PC-9 (cell line): ENCODE measurements at regions not wholly inside any gene's neighbourhood (a gene's known extent, or its start where the extent isn't known, plus 50 kb on each side); places are given as distances from the start of the nearest gene placed in this dataset.

Experiments used
- BruUV-seq: library from RNA; stranded (reverse); fragments of 400-500 nt; replicated peaks from 2 replicates; lab custom pipeline; 2021; lab: Mats Ljungman, UMichigan
- CTCF ChIA-PET: fragments of 300-600 bp; sonication (Branson Sonifier 250); formaldehyde crosslinking; loops from one replicate; lab custom pipeline; 2022; ENCODE audit warnings: antibody characterized with exemption; lab: Charles Lee
- POLR2A ChIA-PET: fragments of 300-600 bp; sonication (Branson Sonifier 250); formaldehyde crosslinking; loops from one replicate; lab custom pipeline; 2022; ENCODE audit warnings: antibody characterized with exemption; ENCODE audit not compliant: unreplicated experiment; lab: Charles Lee
- DNase-seq, 2 experiments: peaks; one replicate each; pipeline versions ENCODE4 v3.0.0 to v3.0.0-alpha.2; 2015 to 2022; ENCODE audit warnings: mixed read lengths in 1 of 2
- H2AFZ ChIP-seq: fragments of 200-600 bp; sonication (generic); 2 replicates; pipeline ENCODE4 v1.8.1; 2017; ENCODE audit warnings: antibody characterized with exemption
- H3F3A ChIP-seq: fragments of 200-600 bp; sonication (generic); 2 replicates; pipeline ENCODE4 v1.8.1; 2017; ENCODE audit warnings: antibody characterized with exemption, mild to moderate bottlenecking, low read depth; ENCODE audit not compliant: insufficient read depth
- H3K27ac ChIP-seq: fragments of 200-600 bp; sonication (generic); 2 replicates; pipeline ENCODE4 v1.6.1; 2016; ENCODE audit warnings: mixed run types
- H3K27me3 ChIP-seq: fragments of 200-600 bp; sonication (generic); 2 replicates; pipeline ENCODE4 v1.6.1; 2016; ENCODE audit warnings: low read depth, mixed run types; ENCODE audit not compliant: insufficient read depth
- H3K36me3 ChIP-seq: fragments of 200-600 bp; sonication (generic); 2 replicates; pipeline ENCODE4 v1.6.1; 2016; ENCODE audit warnings: low read depth, mixed run types
- H3K4me1 ChIP-seq: fragments of 200-600 bp; sonication (generic); replicated peaks from 2 replicates; pipeline ENCODE4 v1.6.1; 2016; ENCODE audit warnings: mixed run types; ENCODE audit not compliant: insufficient read depth
- H3K4me2 ChIP-seq: fragments of 200-600 bp; sonication (generic); 2 replicates; pipeline ENCODE4 v1.6.1; 2017; ENCODE audit warnings: mixed run types
- H3K4me3 ChIP-seq: fragments of 200-600 bp; sonication (generic); 2 replicates; pipeline ENCODE4 v1.6.1; 2016; ENCODE audit warnings: mixed run types
- H3K79me2 ChIP-seq: fragments of 200-600 bp; sonication (generic); 2 replicates; pipeline ENCODE4 v1.6.1; 2017; ENCODE audit warnings: low read depth, mixed run types
- H3K9me2 ChIP-seq: fragments of 200-600 bp; sonication (generic); 2 replicates; pipeline ENCODE4 v1.8.1; 2017; ENCODE audit warnings: mild to moderate bottlenecking; ENCODE audit not compliant: insufficient read depth
- H3K9me3 ChIP-seq: fragments of 200-600 bp; sonication (generic); 2 replicates; pipeline ENCODE4 v1.8.1; 2016; ENCODE audit warnings: low read depth; ENCODE audit not compliant: insufficient read depth
- H4K20me1 ChIP-seq: fragments of 200-600 bp; sonication (generic); 2 replicates; pipeline ENCODE4 v1.8.1; 2017; ENCODE audit not compliant: insufficient read depth
- EZH2 ChIP-seq: fragments of 200-600 bp; sonication (generic); IDR thresholded peaks from 2 replicates; pipeline ENCODE4 v1.8.0; 2017; ENCODE audit warnings: antibody characterized with exemption, low read depth
- intact Hi-C: fragments of 100-400 bp; cut with micrococcal nuclease; formaldehyde crosslinking; loops from one replicate; pipeline ENCODE4 v1.10.0; 2022; ENCODE audit not compliant: unreplicated experiment
- TF ChIP-seq, protein P1 (sequence below): fragments of 200-600 bp; sonication (generic); conservative IDR thresholded peaks from 2 replicates; pipeline ENCODE4 v1.6.1; 2017; ENCODE audit warnings: mixed run types, antibody characterized with exemption, mild to moderate bottlenecking, moderate library complexity

DNA sequence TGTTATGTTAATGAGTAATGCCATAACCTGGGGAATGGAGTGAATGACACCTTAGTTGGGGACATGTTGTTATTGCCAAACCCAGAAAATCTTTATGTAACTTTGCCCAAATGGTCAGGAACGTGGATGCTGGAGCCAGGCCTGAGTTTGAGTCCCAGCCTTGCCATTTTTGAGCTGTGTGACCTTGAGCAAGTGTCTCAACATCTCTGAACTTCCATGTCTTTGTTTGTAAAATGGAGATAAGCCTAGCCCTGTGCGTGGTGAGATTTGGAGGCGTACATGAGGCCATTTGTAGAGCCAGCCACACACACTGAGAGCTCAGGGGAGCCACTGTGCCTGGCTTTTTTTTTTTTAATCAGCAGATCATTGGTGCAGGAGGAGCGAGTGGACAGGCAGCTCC, 247.3 kb downstream of the FOXL1 start:
- Histone ChIP-seq H3K9me3 (no peaks in the 10 kb centered on the region), H3F3A (no peaks in the 10 kb centered on the region), H2AFZ (no peak overlapping the region), H3K27ac (no peak overlapping the region), H3K4me2 (no peak overlapping the region), H3K36me3 (no peaks in the 10 kb centered on the region), H3K9me2 (no peaks in the 10 kb centered on the region), H4K20me1 (no peaks in the 10 kb centered on the region), H3K4me3 (no peak overlapping the region), H3K27me3 (peaks cover 85% of the 10 kb centered on the region), H3K4me1 (no peaks in the 10 kb centered on the region), H3K79me2 (no peaks in the 10 kb centered on the region)
- DNase-seq, result no peak
- TF ChIP-seq EZH2, result no peak
- ChIA-PET CTCF (no interaction called here), POLR2A (no interaction called here)
- no TSS peak for BruUV-seq
- intact Hi-C loops, result no loop called here

DNA sequence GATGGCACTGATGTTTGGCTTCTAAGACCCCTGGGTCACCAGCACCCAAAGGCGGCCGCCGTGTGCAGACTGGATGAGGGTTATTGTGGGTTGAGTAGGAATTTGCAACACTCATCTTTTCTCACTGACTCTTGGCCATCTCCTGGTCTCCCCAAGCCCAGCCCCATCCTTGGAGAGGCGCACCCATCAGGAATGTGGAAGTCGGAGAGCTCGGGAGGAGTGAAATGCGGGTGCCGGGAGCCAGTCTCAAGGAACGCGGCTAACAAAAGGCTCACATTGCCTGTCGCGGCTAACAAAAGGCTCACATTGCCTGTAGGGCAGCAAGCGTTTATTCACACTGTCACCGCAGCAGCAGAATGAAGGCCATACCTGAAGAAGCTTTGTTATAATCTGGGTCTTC, 248.6 kb downstream of the FOXL1 start:
- CTCF ChIA-PET, result no interaction called here
- intact Hi-C loops, result no loop called here
- no peak overlapping the region for H3K4me2 ChIP-seq

DNA sequence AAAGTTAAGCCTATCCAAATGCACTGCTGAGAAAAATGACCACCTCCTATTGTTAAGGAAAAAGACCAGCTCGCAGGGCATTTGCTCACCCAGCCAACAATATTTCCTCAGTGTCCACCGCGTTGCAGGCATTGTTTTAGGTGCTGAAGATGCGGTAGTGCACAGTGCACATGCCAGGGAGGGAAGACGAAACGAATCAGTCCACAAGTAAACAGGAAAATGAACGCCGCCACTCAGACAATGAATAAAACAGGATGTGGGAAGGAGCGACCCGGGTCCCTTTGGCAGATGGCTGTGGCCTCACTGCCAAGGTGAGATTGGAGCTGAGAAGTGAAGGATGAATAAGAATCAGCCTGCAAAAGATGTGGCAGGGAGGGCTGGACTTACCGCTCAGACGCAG, 249.2 kb downstream of the FOXL1 start:
- CTCF ChIA-PET, result no interaction called here
- H3K4me1 ChIP-seq, result no peaks in the 10 kb centered on the region
- intact Hi-C loops, result no loop called here
- no peaks in the 10 kb centered on the region for H3K9me3 ChIP-seq
- H3K27me3 ChIP-seq, result peaks cover 98% of the 10 kb centered on the region
- H3K4me2 ChIP-seq, result no peak overlapping the region
- H4K20me1 ChIP-seq, result no peaks in the 10 kb centered on the region
- no peak overlapping the region for H3K4me3 ChIP-seq
- no peak overlapping the region for H3K27ac ChIP-seq
- H3K79me2 ChIP-seq, result no peaks in the 10 kb centered on the region
- no peaks in the 10 kb centered on the region for H3K36me3 ChIP-seq
- POLR2A ChIA-PET, result no interaction called here
- H2AFZ ChIP-seq, result no peak overlapping the region
- H3K9me2 ChIP-seq, result no peaks in the 10 kb centered on the region
- no peak for DNase-seq
- H3F3A ChIP-seq, result no peaks in the 10 kb centered on the region
- 0 out of 2 replicates have a peak, but pooled peaks have one; percentile 44 for TF ChIP-seq EZH2
- TF ChIP-seq, protein P1, sequence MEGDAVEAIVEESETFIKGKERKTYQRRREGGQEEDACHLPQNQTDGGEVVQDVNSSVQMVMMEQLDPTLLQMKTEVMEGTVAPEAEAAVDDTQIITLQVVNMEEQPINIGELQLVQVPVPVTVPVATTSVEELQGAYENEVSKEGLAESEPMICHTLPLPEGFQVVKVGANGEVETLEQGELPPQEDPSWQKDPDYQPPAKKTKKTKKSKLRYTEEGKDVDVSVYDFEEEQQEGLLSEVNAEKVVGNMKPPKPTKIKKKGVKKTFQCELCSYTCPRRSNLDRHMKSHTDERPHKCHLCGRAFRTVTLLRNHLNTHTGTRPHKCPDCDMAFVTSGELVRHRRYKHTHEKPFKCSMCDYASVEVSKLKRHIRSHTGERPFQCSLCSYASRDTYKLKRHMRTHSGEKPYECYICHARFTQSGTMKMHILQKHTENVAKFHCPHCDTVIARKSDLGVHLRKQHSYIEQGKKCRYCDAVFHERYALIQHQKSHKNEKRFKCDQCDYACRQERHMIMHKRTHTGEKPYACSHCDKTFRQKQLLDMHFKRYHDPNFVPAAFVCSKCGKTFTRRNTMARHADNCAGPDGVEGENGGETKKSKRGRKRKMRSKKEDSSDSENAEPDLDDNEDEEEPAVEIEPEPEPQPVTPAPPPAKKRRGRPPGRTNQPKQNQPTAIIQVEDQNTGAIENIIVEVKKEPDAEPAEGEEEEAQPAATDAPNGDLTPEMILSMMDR, result no peak
- BruUV-seq, result no TSS peak

More for the DNA sequence above, 248.6 kb downstream of the FOXL1 start:
- H3K4me1 ChIP-seq, result no peaks in the 10 kb centered on the region
- H3K79me2 ChIP-seq, result no peaks in the 10 kb centered on the region
- DNase-seq, result no peak
- no peak overlapping the region for H3K4me3 ChIP-seq
- no peak for TF ChIP-seq EZH2
- no peaks in the 10 kb centered on the region for H3F3A ChIP-seq
- no peak overlapping the region for H3K27ac ChIP-seq
- no peaks in the 10 kb centered on the region for H3K36me3 ChIP-seq
- H2AFZ ChIP-seq, result no peak overlapping the region
- no peaks in the 10 kb centered on the region for H4K20me1 ChIP-seq
- POLR2A ChIA-PET, result no interaction called here
- H3K9me2 ChIP-seq, result no peaks in the 10 kb centered on the region
- H3K9me3 ChIP-seq, result no peaks in the 10 kb centered on the region
- BruUV-seq, result no TSS peak
- peaks cover 95% of the 10 kb centered on the region for H3K27me3 ChIP-seq

DNA sequence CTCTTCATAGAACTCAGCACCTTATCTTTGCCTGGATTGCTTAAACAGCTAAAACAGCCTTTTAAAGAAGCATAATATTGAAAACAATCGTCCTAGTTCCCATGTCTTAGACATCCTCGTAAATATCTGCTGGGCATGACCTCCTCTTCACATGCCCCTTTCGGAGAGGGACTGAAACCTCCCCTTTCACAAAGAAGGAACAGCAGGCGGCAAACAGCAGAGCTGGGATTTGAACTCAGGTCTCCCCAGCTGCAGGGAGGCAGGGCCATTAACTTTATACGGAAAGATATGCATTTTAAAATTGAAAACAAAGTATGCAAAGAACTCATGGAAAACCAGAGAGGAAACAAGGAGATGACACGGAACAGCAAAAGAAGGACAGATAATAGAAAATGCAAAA, 249.9 kb downstream of the FOXL1 start:
- no peak for TF ChIP-seq EZH2
- TF ChIP-seq, protein P1, result no peak
- BruUV-seq, result no TSS peak
- no peak for DNase-seq
- intact Hi-C loops, result no loop called here
- CTCF ChIA-PET, result no interaction called here
- Histone ChIP-seq H3K4me3 (no peak overlapping the region), H3K27me3 (peaks cover 99% of the 10 kb centered on the region), H4K20me1 (no peaks in the 10 kb centered on the region), H3K4me1 (no peaks in the 10 kb centered on the region), H3K79me2 (no peaks in the 10 kb centered on the region), H3K27ac (no peak overlapping the region), H2AFZ (no peak overlapping the region), H3K4me2 (no peak overlapping the region), H3K9me2 (no peaks in the 10 kb centered on the region), H3K9me3 (no peaks in the 10 kb centered on the region), H3K36me3 (no peaks in the 10 kb centered on the region), H3F3A (no peaks in the 10 kb centered on the region)
- POLR2A ChIA-PET, result interaction anchor here (0.8 kb wide), 1 partner anchor 255 kb away, joined by 9 read pairs; no protein-coding TSS in a partner anchor
